Common myeloid progenitor, CD34-positive (primary cell): ENCODE measurements at regions not wholly inside any gene's neighbourhood (a gene's known extent, or its start where the extent isn't known, plus 50 kb on each side); places are given as distances from the start of the nearest gene placed in this dataset.

Experiments
- CTCF ChIA-PET: fragments of 350-600 bp; sonication (Branson Sonifier 250); formaldehyde crosslinking; loops from one replicate; lab custom pipeline; 2021; ENCODE audit warnings: antibody characterized with exemption; lab: Charles Lee
- POLR2A ChIA-PET: fragments of 350-600 bp; sonication (Branson Sonifier 250); formaldehyde crosslinking; loops from one replicate; lab custom pipeline; 2021; ENCODE audit warnings: antibody characterized with exemption; lab: Charles Lee
- DNase-seq, 3 donors: peaks; one replicate each; pipeline versions ENCODE4 v3.0.0 to v3.0.0-alpha.2; 2013
- H3K27ac ChIP-seq, 2 experiments: 1 replicate in 1 of 2; 2 replicates in 1 of 2; pipeline ENCODE4 v1.7.0; 2013; ENCODE audit warnings: inconsistent platforms in 2 of 2, low read length in 2 of 2, mild to moderate bottlenecking in 2 of 2, low read depth in 1 of 2, moderate library complexity in 1 of 2; ENCODE audit not compliant: severe bottlenecking in 2 of 2, insufficient read depth in 1 of 2, poor library complexity in 1 of 2
- H3K27me3 ChIP-seq, 5 experiments: replicated peaks in 2 of 5; 1 replicate in 3 of 5; 2 replicates in 2 of 5; pipeline versions ENCODE4 v1.6.1 to v1.7.0; 2013; ENCODE audit warnings: low read length in 4 of 5, mild to moderate bottlenecking in 2 of 5, moderate library complexity in 2 of 5, inconsistent platforms in 1 of 5; ENCODE audit not compliant: insufficient read depth in 5 of 5, control insufficient read depth in 4 of 5
- H3K36me3 ChIP-seq, 4 experiments: 1 replicate in 2 of 4; 2 replicates in 2 of 4; pipeline versions ENCODE4 v1.6.1 to v1.7.0; 2013; ENCODE audit warnings: low read length in 3 of 4, control low read depth in 1 of 4, mild to moderate bottlenecking in 1 of 4; ENCODE audit not compliant: control insufficient read depth in 4 of 4, insufficient read depth in 4 of 4
- H3K4me1 ChIP-seq, 4 experiments: 1 replicate in 3 of 4; 2 replicates in 1 of 4; pipeline versions ENCODE4 v1.6.1 to v1.7.1; 2013; ENCODE audit warnings: low read length in 3 of 4, mild to moderate bottlenecking in 3 of 4, control low read depth in 1 of 4, inconsistent platforms in 1 of 4, moderate library complexity in 1 of 4; ENCODE audit not compliant: control insufficient read depth in 4 of 4, insufficient read depth in 4 of 4; ENCODE audit errors: control extremely low read depth in 1 of 4
- H3K4me3 ChIP-seq, 7 experiments: 1 replicate in 4 of 7; 2 replicates in 3 of 7; pipeline versions ENCODE4 v1.5.1 to v1.7.0; 2013; ENCODE audit warnings: mild to moderate bottlenecking in 7 of 7, low read length in 6 of 7, moderate library complexity in 6 of 7, inconsistent platforms in 2 of 7, low read depth in 2 of 7, control low read depth in 1 of 7; ENCODE audit not compliant: insufficient read depth in 4 of 7, control insufficient read depth in 1 of 7; ENCODE audit errors: extremely low read depth in 1 of 7
- H3K9me3 ChIP-seq, 5 experiments: 1 replicate in 4 of 5; 2 replicates in 1 of 5; pipeline versions ENCODE4 v1.6.1 to v1.7.1; 2013; ENCODE audit warnings: low read length in 4 of 5, mild to moderate bottlenecking in 2 of 5, inconsistent platforms in 1 of 5, low read depth in 1 of 5, moderate library complexity in 1 of 5; ENCODE audit not compliant: control insufficient read depth in 4 of 5, insufficient read depth in 2 of 5; ENCODE audit errors: control extremely low read depth in 1 of 5
- WGBS: methylation state at CpG from one replicate; pipeline ENCODE4 v1.1.5; 2013; ENCODE audit not compliant: insufficient coverage; 5-methylcytosine and 5-hydroxymethylcytosine counted together

- ChIA-PET POLR2A (no interaction called here), CTCF (no interaction called here)
- Histone ChIP-seq H3K36me3 (no peaks in the 10 kb centered on the region), H3K27ac (no peak overlapping the region), H3K9me3 (peaks cover 0 to 2% (median 0%) of the 10 kb centered on the region in 5 experiments), H3K27me3 (peaks cover 0 to 18% (median 6%) of the 10 kb centered on the region in 5 experiments), H3K4me3 (no peak overlapping the region), H3K4me1 (no peaks in the 10 kb centered on the region)
- WGBS: 100% methylated on average over 1 of the region's 2 CpGs
- DNase-seq: no peak
Measured at GRCh38 chr15:88747631-88748030, 55.6 kb upstream of the ACAN start.

- ChIA-PET POLR2A (no interaction called here), CTCF (no interaction called here)
- Histone ChIP-seq H3K4me3 (no peak overlapping the region), H3K27me3 (peaks cover 0 to 20% (median 6%) of the 10 kb centered on the region in 5 experiments), H3K4me1 (no peaks in the 10 kb centered on the region), H3K27ac (no peak overlapping the region), H3K9me3 (peaks cover 0 to 2% (median 0%) of the 10 kb centered on the region in 5 experiments), H3K36me3 (no peaks in the 10 kb centered on the region)
- WGBS: 100% methylated on average over 1 of the region's 3 CpGs
- no peak for DNase-seq
Measured at GRCh38 chr15:88748081-88748480, 55.2 kb upstream of the ACAN start.

GRCh38 chr15:88748651-88749050 lies 54.6 kb upstream of the ACAN start:
- Histone ChIP-seq H3K27me3 (peaks cover 0 to 20% (median 9%) of the 10 kb centered on the region in 5 experiments), H3K9me3 (peaks cover 0 to 2% (median 0%) of the 10 kb centered on the region in 5 experiments), H3K27ac (no peak overlapping the region), H3K4me1 (no peaks in the 10 kb centered on the region), H3K36me3 (no peaks in the 10 kb centered on the region), H3K4me3 (no peak overlapping the region)
- POLR2A ChIA-PET: no interaction called here
- DNase-seq: no peak
- CTCF ChIA-PET: no interaction called here
- WGBS: 100% methylated on average over 1 of the region's 2 CpGs

GRCh38 chr15:88749699-88750098 lies 53.5 kb upstream of the ACAN start:
- WGBS: 100% methylated on average over 1 of the region's 2 CpGs
- POLR2A ChIA-PET: no interaction called here
- peaks cover 0 to 20% (median 9%) of the 10 kb centered on the region in 5 experiments for H3K27me3 ChIP-seq

GRCh38 chr15:88752501-88752900 lies 50.7 kb upstream of the ACAN start:
- peaks cover 0 to 2% (median 0%) of the 10 kb centered on the region in 5 experiments for H3K9me3 ChIP-seq
- H3K27me3 ChIP-seq: peaks cover 0 to 12% (median 8%) of the 10 kb centered on the region in 5 experiments
- ChIA-PET POLR2A (no interaction called here), CTCF (no interaction called here)
- WGBS: 83% methylated on average over 1 of the region's 5 CpGs
- no peak overlapping the region for H3K27ac ChIP-seq
- H3K4me3 ChIP-seq: no peak overlapping the region
- no peaks in the 10 kb centered on the region for H3K4me1 ChIP-seq
- no peaks in the 10 kb centered on the region for H3K36me3 ChIP-seq
- DNase-seq: no peak

More at GRCh38 chr15:88749699-88750098, 53.5 kb upstream of the ACAN start:
- no peak overlapping the region for H3K27ac ChIP-seq
- no peaks in the 10 kb centered on the region for H3K36me3 ChIP-seq
- H3K4me3 ChIP-seq: no peak overlapping the region
- H3K9me3 ChIP-seq: peaks cover 0 to 2% (median 0%) of the 10 kb centered on the region in 5 experiments
- no peaks in the 10 kb centered on the region for H3K4me1 ChIP-seq
- CTCF ChIA-PET: no interaction called here
- DNase-seq: no peak

GRCh38 chr15:88752951-88753350 lies 50.3 kb upstream of the ACAN start:
- Histone ChIP-seq H3K27ac (no peak overlapping the region), H3K27me3 (peaks cover 0 to 11% (median 8%) of the 10 kb centered on the region in 5 experiments), H3K4me1 (no peaks in the 10 kb centered on the region), H3K4me3 (no peak overlapping the region), H3K9me3 (peaks cover 0 to 2% (median 0%) of the 10 kb centered on the region in 5 experiments), H3K36me3 (no peaks in the 10 kb centered on the region)
- ChIA-PET CTCF (no interaction called here), POLR2A (no interaction called here)
- no peak for DNase-seq
